Dermis microvascular lymphatic vessel endothelial cell (primary cell): ENCODE measurements at regions not wholly inside any gene's neighbourhood (a gene's known extent, or its start where the extent isn't known, plus 50 kb on each side); places are given as distances from the start of the nearest gene placed in this dataset.
A peak's percentile ranks its signal among the peaks of the same experiment; 100 is the strongest.

Experiments used
- DNase-seq, 2 donors: peaks; one replicate each; pipeline versions ENCODE4 v3.0.0 to v3.0.0-alpha.2; 2010; ENCODE audit warnings: low read depth in 2 of 2

GRCh38 chr11:45036010-45036409, 85.3 kb upstream of the TP53I11 start:
- DNase-seq, result no peak

GRCh38 chr11:45036733-45037132, 86.0 kb upstream of the TP53I11 start:
- DNase-seq, result no peak

DNA sequence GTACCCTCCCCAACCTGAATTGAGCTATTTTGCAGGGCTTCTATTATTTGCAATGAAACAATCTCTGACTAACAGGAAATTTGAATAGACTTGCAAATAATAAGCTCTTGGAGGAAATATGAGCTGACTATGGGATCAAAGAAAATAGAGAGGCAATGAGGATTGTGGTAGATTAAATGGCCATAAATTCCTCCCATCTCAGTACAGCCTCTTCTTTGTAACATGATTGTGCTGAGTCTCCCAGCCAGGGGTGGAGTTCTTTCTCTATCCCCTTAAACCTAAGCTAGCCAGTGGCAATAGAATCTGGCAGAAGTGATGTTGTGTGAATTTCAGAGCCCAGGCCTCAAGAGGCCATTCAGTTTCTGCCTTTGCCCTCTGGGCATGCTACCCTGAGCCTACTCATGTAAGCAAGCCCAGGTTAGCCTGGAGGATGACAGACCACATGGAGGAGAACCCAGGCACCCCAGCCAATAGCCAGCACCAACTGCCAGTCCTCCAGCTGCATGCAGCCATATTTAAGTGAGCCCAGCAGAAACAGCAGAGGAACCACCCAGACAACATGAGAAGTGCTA, 86.8 kb upstream of the TP53I11 start:
- no peak for DNase-seq

DNA sequence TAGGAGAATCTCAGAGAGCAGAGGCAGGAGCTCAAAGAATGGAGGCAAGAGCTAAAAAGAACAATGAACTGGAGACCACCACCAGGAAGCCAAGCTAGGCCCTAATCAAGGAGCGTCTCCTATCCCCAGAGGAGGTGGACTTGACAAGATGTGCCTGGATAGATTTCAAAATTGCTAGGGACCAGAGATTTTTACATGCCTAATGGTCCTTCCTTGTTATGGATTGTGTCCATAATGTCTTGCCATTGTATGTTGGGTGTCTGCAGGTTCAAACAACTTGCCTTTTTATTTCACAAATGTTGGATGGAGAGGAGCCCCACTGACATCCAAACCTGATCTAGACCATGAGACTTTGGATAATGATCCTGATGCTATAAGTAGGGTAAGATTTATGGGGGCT, 88.2 kb upstream of the TP53I11 start:
- no peak for DNase-seq

- DNase-seq, result no peak
These were observed 90.9 kb upstream of the TP53I11 start for GRCh38 chr11:45041596-45041995.

DNA sequence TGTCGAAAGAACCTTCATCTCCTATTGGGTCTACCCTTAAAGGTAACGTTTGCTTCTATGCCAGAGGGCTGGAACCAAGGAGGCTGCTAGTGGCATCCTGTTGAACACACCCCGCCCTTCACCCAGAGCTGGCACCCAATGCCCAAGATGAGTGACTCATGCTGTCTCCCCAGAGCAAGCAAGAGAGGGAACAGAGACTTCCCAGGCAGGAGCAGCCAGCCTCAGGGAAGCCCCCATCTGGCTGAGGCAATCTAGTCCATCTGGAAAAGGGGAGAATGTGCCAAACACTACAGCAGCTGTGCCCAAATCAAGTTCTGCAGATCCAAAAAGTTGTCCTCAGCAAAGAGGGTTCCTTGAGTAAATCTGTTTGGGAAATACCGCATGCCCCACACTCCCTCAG, 91.9 kb upstream of the TP53I11 start:
- DNase-seq, result no peak

DNA sequence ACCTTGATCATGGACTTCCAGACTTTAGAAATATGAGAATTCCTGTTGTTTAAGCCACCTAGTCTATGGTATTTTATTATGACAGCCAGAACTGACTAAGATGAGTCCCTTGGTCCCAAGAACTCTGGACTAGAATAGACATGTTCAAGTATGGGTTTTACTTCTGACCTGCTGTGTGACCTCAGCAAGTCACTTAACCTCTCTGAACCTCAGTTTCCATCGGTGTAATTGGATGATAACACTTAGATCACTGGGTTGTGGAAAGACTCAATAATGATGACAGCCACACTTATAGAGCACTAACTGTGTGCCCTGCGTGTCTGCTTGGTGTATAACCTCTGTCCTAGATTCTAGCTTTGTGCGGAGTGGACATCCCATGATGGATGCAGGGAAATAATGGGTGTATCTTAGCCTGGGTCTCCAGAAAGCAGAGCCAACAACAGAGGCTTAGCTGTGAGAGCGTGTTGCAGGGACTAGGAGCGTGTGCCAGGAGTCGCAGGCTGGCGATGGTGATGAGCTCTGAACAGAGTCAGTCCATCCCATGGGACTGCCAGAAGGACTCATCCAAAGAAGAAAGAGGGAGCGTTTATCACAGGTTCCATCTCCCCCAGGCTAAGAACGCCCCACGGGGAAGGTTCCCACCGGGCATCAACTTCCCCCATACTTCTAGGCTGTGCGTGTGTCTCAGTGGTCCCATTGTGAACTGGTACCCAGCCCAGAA, 93.2 kb upstream of the TP53I11 start:
- DNase-seq, result no peak

- DNase-seq, result peak; percentile 32 to 52
These were observed 95.2 kb upstream of the TP53I11 start for GRCh38 chr11:45045683-45046471.

- peak in 1 of 2 donors; percentile 13 for DNase-seq
These were observed 97.7 kb upstream of the TP53I11 start for GRCh38 chr11:45048313-45048841.

DNA sequence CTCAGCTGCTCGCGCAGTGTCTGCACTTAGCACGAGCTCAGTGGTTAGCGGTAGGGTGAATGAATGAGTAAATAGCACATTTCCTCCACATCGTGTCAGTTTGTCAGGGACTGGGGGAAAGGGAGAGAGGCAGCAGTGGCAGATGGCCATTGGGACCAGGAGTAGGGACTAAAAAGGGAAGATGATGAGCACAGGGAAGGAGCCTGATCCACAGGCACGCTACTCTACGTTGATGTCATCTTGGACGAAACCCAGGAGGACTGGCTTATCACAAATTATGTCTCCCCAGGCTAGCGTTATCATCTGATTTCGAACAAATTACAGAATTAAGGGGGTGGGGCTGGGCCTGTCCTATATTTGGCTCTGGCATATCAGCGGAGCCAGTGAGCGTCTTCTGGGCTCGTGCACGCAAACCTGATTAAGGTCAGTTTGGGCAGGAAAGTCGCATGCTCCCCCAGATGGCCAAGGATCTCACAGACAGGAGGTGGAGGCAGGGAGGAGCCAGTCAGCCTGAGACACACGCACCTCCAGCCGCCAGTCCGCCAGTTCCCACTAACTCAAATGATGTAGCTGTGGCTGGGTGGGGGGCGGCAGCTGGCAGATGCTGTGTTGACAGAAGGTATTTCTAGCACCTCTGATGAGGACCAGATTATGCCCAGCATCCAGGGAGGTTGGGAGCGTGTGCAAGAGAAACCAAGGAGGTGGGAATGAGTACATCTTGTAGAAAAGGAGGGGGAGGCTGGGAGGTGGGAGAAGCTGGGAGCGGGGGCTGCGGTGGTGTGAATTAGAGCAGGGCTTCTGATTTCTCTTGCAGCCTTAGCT, 97.4 kb upstream of the PRDM11 start:
- DNase-seq, result no peak

DNA sequence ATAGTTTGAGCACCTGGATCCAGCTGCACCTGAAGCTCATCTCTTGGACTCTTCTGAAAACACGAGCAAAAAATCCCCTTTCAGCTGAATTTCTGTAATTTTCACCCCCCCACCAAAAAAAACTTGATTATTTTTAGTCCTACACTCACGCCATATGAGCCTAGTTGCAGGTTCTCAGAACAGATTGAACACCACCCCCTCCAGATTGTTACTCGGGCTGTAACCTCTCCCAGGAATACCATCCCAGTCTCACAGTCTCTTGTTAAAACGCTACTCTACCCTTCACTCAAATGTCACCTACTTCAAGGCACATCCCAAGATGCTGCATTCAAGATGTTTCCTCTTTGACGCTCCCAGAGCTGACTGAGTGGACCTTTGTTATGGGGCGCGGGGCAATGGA, 96.3 kb upstream of the PRDM11 start:
- DNase-seq, result no peak

GRCh38 chr11:45051621-45052020, 94.8 kb upstream of the PRDM11 start:
- DNase-seq, result no peak

DNA sequence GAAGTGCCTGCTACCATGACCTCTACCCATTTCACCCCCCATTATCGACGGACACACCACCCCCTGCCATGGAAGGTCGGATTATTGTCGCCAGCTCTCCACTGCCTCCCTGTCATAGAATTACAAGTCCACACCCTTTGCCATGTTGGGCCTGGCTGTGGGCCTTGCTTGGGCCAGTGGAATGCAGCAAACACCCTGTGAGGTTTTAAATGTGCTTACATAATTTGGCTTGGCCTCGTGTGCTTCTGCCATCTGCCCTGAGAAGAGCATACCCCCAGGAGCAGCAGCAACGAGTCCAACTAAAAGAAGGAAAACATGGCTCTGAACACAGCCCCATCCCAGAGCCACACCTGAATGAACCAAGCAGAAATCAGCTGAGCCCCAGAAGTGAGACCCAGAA, 94.1 kb upstream of the PRDM11 start:
- no peak for DNase-seq

GRCh38 chr11:45053736-45054446, 92.5 kb upstream of the PRDM11 start:
- DNase-seq, result no peak

GRCh38 chr11:45054956-45055355, 91.5 kb upstream of the PRDM11 start:
- DNase-seq, result no peak

GRCh38 chr11:45056529-45056928, 89.9 kb upstream of the PRDM11 start:
- DNase-seq, result no peak

DNA sequence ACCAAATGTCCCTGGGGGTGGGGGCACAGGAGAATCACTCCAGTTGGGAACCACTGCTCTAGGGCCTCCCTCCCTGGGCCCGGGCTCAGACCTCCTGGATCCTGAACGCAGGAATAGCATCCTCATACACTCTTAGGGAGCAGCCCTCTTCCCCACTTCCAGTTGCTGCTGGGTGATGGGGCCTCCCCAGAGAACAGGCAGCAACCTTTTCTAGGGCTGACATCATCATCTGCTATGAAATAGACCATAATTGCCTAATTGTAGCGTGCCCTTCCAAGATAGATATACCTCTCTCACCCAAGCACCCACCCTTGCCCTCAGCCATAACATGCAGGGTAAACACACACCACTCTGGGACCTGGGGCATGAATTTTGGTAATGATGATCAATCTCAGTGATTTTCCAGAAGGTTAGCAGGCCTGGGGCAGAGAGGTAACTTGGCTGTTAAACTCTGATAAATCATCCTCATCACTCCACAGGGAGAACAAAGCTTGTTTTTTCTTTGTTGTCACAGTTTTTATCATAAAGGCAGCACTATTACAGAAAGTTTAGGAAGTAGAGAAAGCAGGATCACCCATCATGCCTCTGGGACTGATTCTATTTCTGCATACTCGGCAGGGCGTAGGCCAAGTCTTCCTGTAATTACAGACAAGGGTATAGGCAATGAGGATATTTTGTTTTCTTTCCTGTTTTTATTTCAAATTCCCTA, 88.3 kb upstream of the PRDM11 start:
- no peak for DNase-seq

DNA sequence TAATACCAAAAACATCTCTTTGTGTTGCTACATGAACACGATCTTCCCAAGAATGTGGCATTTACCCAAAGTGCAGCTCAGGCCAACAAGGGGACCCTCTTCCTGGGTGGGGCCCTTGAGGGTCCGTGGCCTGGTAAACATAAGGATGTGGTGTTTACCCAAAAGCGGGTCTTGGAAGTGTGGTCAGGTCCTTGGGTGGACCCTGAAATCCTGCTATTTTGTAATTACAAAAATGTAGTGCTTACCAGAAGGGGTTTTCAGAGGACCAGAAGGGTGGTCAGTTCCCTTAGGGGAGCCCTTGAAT, 87.8 kb upstream of the PRDM11 start:
- DNase-seq, result no peak

- DNase-seq, result no peak
These were observed 85.7 kb upstream of the PRDM11 start for GRCh38 chr11:45060707-45061106.

GRCh38 chr11:45061641-45062040, 84.8 kb upstream of the PRDM11 start:
- no peak for DNase-seq

DNA sequence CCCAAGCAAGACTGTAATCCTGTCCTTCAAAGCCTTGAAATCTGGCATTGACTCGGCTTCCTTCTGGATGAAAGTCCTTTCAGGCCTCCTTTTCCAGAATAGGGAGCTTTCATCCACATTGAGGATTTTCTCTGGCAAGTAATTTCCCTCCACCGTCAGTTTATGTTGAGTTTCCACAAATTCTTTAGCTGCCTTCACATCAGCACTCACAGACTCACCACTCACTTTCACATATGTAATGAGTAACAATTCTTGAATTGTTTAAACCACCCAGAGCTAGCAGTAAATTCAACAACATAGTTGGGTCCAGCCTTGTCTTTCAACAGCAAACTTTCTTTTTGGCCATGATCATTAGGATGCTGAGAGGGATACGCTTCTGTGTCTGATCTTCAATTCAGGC, 84.3 kb upstream of the PRDM11 start:
- DNase-seq, result no peak
